Loucy (cell line): ENCODE measurements at regions not wholly inside any gene's neighbourhood (a gene's known extent, or its start where the extent isn't known, plus 50 kb on each side); places are given as distances from the start of the nearest gene placed in this dataset.

ENCODE experiments used
- H2AFZ ChIP-seq: fragments of 200-600 bp; sonication (generic); 2 replicates; pipeline ENCODE4 v1.6.0; 2016; ENCODE audit warnings: antibody characterized with exemption, mild to moderate bottlenecking, low read length, moderate library complexity
- H3F3A ChIP-seq: fragments of 200-600 bp; 2 replicates; pipeline ENCODE4 v1.6.0; 2016; ENCODE audit warnings: antibody characterized with exemption, low read depth, mild to moderate bottlenecking
- H3K27me3 ChIP-seq: fragments of 200-600 bp; sonication (generic); 2 replicates; pipeline ENCODE4 v1.6.1; 2014; ENCODE audit warnings: low read length, mild to moderate bottlenecking; ENCODE audit not compliant: insufficient read depth, poor library complexity, severe bottlenecking
- H3K36me3 ChIP-seq: fragments of 200-600 bp; sonication (generic); 2 replicates; pipeline ENCODE4 v1.6.1; 2016; ENCODE audit warnings: low read length; ENCODE audit not compliant: insufficient read depth
- H3K4me1 ChIP-seq: fragments of 200-600 bp; sonication (generic); 2 replicates; pipeline ENCODE4 v1.5.1; 2014; ENCODE audit warnings: low read length, mild to moderate bottlenecking; ENCODE audit not compliant: insufficient read depth, poor library complexity, severe bottlenecking
- H3K4me2 ChIP-seq: fragments of 200-600 bp; sonication (generic); 2 replicates; pipeline ENCODE4 v1.6.0; 2014; ENCODE audit warnings: antibody characterized with exemption, low read length, low read depth, mild to moderate bottlenecking; ENCODE audit not compliant: poor library complexity, severe bottlenecking
- H3K4me3 ChIP-seq: fragments of 200-600 bp; sonication (generic); 2 replicates; pipeline ENCODE4 v1.5.1; 2014; ENCODE audit warnings: low read length, mild to moderate bottlenecking, mixed read lengths; ENCODE audit not compliant: poor library complexity, severe bottlenecking
- H3K79me2 ChIP-seq: fragments of 200-600 bp; sonication (generic); 2 replicates; pipeline ENCODE4 v1.6.1; 2014; ENCODE audit warnings: low read length; ENCODE audit not compliant: insufficient read depth
- H3K9ac ChIP-seq: fragments of 200-600 bp; sonication (generic); 2 replicates; pipeline ENCODE4 v1.6.0; 2014; ENCODE audit warnings: mild to moderate bottlenecking, low read depth, low read length, moderate library complexity; ENCODE audit not compliant: poor library complexity, severe bottlenecking
- H3K9me2 ChIP-seq: fragments of 200-600 bp; sonication (generic); replicated peaks from 2 replicates; pipeline ENCODE4 v1.6.1; 2016; ENCODE audit warnings: low read depth, low read length, mixed read lengths
- H3K9me3 ChIP-seq: fragments of 200-600 bp; sonication (generic); 2 replicates; pipeline ENCODE4 v1.6.1; 2014; ENCODE audit warnings: mild to moderate bottlenecking, antibody characterized with exemption, low read length, low read depth; ENCODE audit not compliant: insufficient read depth
- H4K20me1 ChIP-seq: fragments of 200-600 bp; sonication (generic); 2 replicates; pipeline ENCODE4 v1.6.0; 2014; ENCODE audit warnings: antibody characterized with exemption, low read length, mild to moderate bottlenecking; ENCODE audit not compliant: insufficient read depth, poor library complexity, severe bottlenecking
- EZH2phosphoT487 ChIP-seq: fragments of 200-600 bp; IDR thresholded peaks from 2 replicates; pipeline ENCODE4 v1.6.1; 2018; ENCODE audit warnings: antibody characterized with exemption, mild to moderate bottlenecking, moderate library complexity, borderline replicate concordance
- TF ChIP-seq, protein P1 (sequence below): fragments of 200-600 bp; sonication (generic); conservative IDR thresholded peaks from 2 replicates; pipeline ENCODE4 v1.5.1; 2014; ENCODE audit warnings: mild to moderate bottlenecking, antibody characterized with exemption, low read length

DNA sequence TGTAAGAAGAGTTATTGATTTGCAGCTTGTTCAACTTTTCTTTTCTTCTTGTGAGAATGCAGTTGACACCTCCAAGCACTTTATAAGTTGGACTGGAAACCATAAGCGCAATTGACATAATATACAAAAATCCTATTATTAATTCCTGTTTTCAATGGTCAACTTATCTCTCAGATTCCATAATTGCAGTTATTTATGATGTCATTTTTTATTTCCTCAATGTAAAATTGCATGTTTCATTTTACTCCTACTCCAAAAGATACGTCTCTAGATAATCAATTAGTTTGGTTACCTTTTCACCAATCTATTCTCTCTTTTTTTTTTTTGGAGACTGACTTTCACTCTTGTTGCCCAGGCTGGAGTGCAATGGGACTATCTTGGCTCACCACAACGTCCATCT is 1416.1 kb upstream of the CDH6 start:
- H3K9me2 ChIP-seq = no peaks in the 10 kb centered on the region
- no peaks in the 10 kb centered on the region for H3K79me2 ChIP-seq
- no peak overlapping the region for H3K4me2 ChIP-seq
- no peaks in the 10 kb centered on the region for H3K27me3 ChIP-seq
- H3K36me3 ChIP-seq = no peaks in the 10 kb centered on the region
- H3K4me3 ChIP-seq = no peak overlapping the region
- TF ChIP-seq, protein P1, sequence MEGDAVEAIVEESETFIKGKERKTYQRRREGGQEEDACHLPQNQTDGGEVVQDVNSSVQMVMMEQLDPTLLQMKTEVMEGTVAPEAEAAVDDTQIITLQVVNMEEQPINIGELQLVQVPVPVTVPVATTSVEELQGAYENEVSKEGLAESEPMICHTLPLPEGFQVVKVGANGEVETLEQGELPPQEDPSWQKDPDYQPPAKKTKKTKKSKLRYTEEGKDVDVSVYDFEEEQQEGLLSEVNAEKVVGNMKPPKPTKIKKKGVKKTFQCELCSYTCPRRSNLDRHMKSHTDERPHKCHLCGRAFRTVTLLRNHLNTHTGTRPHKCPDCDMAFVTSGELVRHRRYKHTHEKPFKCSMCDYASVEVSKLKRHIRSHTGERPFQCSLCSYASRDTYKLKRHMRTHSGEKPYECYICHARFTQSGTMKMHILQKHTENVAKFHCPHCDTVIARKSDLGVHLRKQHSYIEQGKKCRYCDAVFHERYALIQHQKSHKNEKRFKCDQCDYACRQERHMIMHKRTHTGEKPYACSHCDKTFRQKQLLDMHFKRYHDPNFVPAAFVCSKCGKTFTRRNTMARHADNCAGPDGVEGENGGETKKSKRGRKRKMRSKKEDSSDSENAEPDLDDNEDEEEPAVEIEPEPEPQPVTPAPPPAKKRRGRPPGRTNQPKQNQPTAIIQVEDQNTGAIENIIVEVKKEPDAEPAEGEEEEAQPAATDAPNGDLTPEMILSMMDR = no peak
- H4K20me1 ChIP-seq = no peaks in the 10 kb centered on the region
- H3K4me1 ChIP-seq = no peaks in the 10 kb centered on the region
- no peaks in the 10 kb centered on the region for H3K9me3 ChIP-seq
- no peaks in the 10 kb centered on the region for H3F3A ChIP-seq
- H3K9ac ChIP-seq = no peak overlapping the region
- H2AFZ ChIP-seq = no peak overlapping the region

DNA sequence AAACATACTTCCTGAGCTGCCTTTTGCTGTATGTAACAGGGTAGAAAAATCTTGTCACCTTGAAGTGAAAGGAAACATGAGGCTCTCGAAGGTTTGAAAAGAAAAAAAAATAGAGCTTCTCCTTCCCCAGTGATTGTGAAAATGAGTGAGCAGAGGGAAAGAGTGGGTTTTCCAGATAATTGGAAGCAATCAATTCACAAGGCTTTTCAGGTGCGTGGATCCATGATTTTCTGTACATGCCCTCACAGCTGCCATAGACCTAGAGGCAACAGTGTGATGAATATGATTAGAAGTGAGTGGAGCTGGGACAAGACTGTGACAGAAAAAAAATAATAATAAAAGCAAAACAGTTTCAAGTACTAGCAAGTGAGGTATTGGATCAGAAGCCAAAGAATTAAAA is 1422.5 kb upstream of the CDH6 start:
- Histone ChIP-seq H3F3A (no peaks in the 10 kb centered on the region), H3K4me2 (no peak overlapping the region), H3K36me3 (no peaks in the 10 kb centered on the region), H4K20me1 (no peaks in the 10 kb centered on the region), H3K4me3 (no peak overlapping the region), H3K9me2 (no peaks in the 10 kb centered on the region), H3K9me3 (no peaks in the 10 kb centered on the region), H3K79me2 (no peaks in the 10 kb centered on the region), H3K27me3 (no peaks in the 10 kb centered on the region), H2AFZ (no peak overlapping the region), H3K9ac (no peak overlapping the region), H3K4me1 (no peaks in the 10 kb centered on the region)
- TF ChIP-seq, protein P1 = no peak
- TF ChIP-seq EZH2phosphoT487 = no peak

DNA sequence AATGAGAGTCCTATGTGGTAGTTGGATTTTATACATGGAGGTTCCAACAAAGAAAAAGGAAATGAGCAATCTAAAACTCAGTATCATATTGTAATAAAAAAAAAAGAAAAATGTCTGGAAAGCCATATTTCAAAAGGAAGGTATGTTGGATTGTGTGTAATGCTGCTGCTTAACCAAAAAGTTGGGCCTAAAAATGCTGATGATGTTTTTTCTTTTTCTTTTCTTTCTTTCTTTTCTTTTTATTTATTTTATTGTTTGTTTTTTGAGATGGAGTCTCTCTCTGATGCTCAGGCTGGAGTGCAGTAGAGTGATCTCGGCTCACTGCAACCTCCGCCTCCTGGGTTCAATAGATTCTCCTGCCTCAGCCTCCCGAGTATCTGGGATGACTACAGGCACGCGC is 1424.0 kb upstream of the CDH6 start:
- H3K27me3 ChIP-seq = no peaks in the 10 kb centered on the region
- no peak overlapping the region for H3K4me2 ChIP-seq
- H4K20me1 ChIP-seq = no peaks in the 10 kb centered on the region
- no peak overlapping the region for H3K9ac ChIP-seq
- no peaks in the 10 kb centered on the region for H3F3A ChIP-seq
- H3K36me3 ChIP-seq = no peaks in the 10 kb centered on the region
- H3K4me1 ChIP-seq = no peaks in the 10 kb centered on the region
- no peak for TF ChIP-seq EZH2phosphoT487
- TF ChIP-seq, protein P1 = no peak
- no peak overlapping the region for H2AFZ ChIP-seq
- no peaks in the 10 kb centered on the region for H3K9me2 ChIP-seq
- no peak overlapping the region for H3K4me3 ChIP-seq
- H3K9me3 ChIP-seq = no peaks in the 10 kb centered on the region
- H3K79me2 ChIP-seq = no peaks in the 10 kb centered on the region
